HepG2 (cell line): ENCODE measurements at regions not wholly inside any gene's neighbourhood (a gene's known extent, or its start where the extent isn't known, plus 50 kb on each side); places are given as distances from the start of the nearest gene placed in this dataset.

Source experiments
- ATAC-seq: fragments of 200-7000 bp; cut with Tn5 transposase; 3 replicates; pipeline ENCODE4 v1.9.1; 2020; ENCODE audit warnings: mild to moderate bottlenecking, moderate library complexity
- BruUV-seq: library from RNA; stranded (reverse); fragments of 400-500 nt; replicated peaks from 2 replicates; lab custom pipeline; 2021; lab: Mats Ljungman, UMichigan
- CTCF ChIA-PET: fragments of 300-600 bp; formaldehyde crosslinking; extraction: SDS; loops from one replicate; lab custom pipeline; 2021; ENCODE audit warnings: low total read pairs, inconsistent platforms, low intra/inter-chr PET ratio; lab: Yijun Ruan, JAX
- POLR2A ChIA-PET: fragments of 350-600 bp; sonication (Branson Sonifier 250); formaldehyde crosslinking; loops from one replicate; lab custom pipeline; 2020; ENCODE audit warnings: antibody characterized with exemption, inconsistent platforms; lab: Yijun Ruan, JAX
- DNase-seq: peaks from one replicate; pipeline ENCODE4 v3.0.0-alpha.2; 2015; ENCODE audit warnings: low spot score
- FAIRE-seq: peaks from 3 replicates; lab custom pipeline; 2011; peaks lifted over from hg19 to GRCh38; lab: Jason Lieb, UNC
- H2AFZ ChIP-seq: one replicate; pipeline ENCODE4 v1.6.1; 2011; ENCODE audit warnings: low read length, inconsistent platforms
- H3K27ac ChIP-seq: fragments of 300-600 bp; 3 replicates; pipeline ENCODE4 v1.8.0; 2011; ENCODE audit warnings: mixed run types, mild to moderate bottlenecking, mixed read lengths, low read length, inconsistent platforms; ENCODE audit not compliant: insufficient read depth; ENCODE audit errors: extremely low read length
- H3K27me3 ChIP-seq, 2 experiments: fragments of 200-600 bp in 1 of 2; 2 replicates in 1 of 2; 3 replicates in 1 of 2; pipeline versions ENCODE4 v1.6.0 to v1.8.0; 2011; ENCODE audit warnings: low read length in 2 of 2, mild to moderate bottlenecking in 2 of 2, moderate library complexity in 2 of 2, inconsistent platforms in 1 of 2; ENCODE audit not compliant: insufficient read depth in 2 of 2, control insufficient read depth in 1 of 2
- H3K36me3 ChIP-seq, 2 experiments: fragments of 200-600 bp in 1 of 2; replicated peaks in 1 of 2; 2 replicates in 1 of 2; 3 replicates in 1 of 2; pipeline versions ENCODE4 v1.5.1 to v1.8.0; 2011; ENCODE audit warnings: low read length in 2 of 2, inconsistent platforms in 1 of 2; ENCODE audit not compliant: insufficient read depth in 2 of 2, control insufficient read depth in 1 of 2
- H3K4me1 ChIP-seq: 2 replicates; pipeline ENCODE4 v1.5.1; 2012; ENCODE audit warnings: low read length, inconsistent platforms; ENCODE audit not compliant: insufficient read depth
- H3K4me2 ChIP-seq: 2 replicates; pipeline ENCODE4 v1.6.0; 2011; ENCODE audit warnings: low read depth, low read length, inconsistent platforms
- H3K4me3 ChIP-seq, 3 experiments: fragments of 200-600 bp in 1 of 3; sonication (generic), shearing (Covaris generic) in 1 of 3; replicated peaks in 1 of 3; 2 replicates each; pipeline ENCODE4 v1.5.1; 2011 to 2016; ENCODE audit warnings: low read length in 3 of 3, inconsistent platforms in 2 of 3, low read depth in 2 of 3, mild to moderate bottlenecking in 2 of 3, control low read depth in 1 of 3, mixed read lengths in 1 of 3; ENCODE audit not compliant: insufficient read depth in 1 of 3
- H3K79me2 ChIP-seq: one replicate; pipeline ENCODE4 v1.6.1; 2011; ENCODE audit warnings: low read length, inconsistent platforms; ENCODE audit not compliant: insufficient read depth
- H3K9ac ChIP-seq: 2 replicates; pipeline ENCODE4 v1.6.0; 2011; ENCODE audit warnings: mild to moderate bottlenecking, low read depth, low read length, inconsistent platforms; ENCODE audit not compliant: insufficient read depth
- H3K9me3 ChIP-seq: 2 replicates; pipeline ENCODE4 v1.5.1; 2012; ENCODE audit warnings: mild to moderate bottlenecking, low read length
- H4K20me1 ChIP-seq: 2 replicates; pipeline ENCODE4 v1.6.0; 2011; ENCODE audit warnings: inconsistent platforms, mild to moderate bottlenecking, low read length, moderate library complexity; ENCODE audit not compliant: insufficient read depth
- ATF6 ChIP-seq: sonication (generic); formaldehyde crosslinking; conservative IDR thresholded peaks from 2 replicates; pipeline ENCODE4 v1.4.0; 2020; ENCODE audit warnings: missing genetic modification reagents
- GABPB1 ChIP-seq: IDR thresholded peaks from 2 replicates; pipeline ENCODE4 v1.6.1; 2016; ENCODE audit warnings: mild to moderate bottlenecking, missing genetic modification reagents, moderate library complexity, missing compliant biosample characterization
- KLF12 ChIP-seq: sonication (generic); formaldehyde crosslinking; IDR thresholded peaks from 2 replicates; pipeline ENCODE4 v1.4.0; 2020; ENCODE audit warnings: missing genetic modification reagents, borderline replicate concordance
- KMT2B ChIP-seq: IDR thresholded peaks from 2 replicates; pipeline ENCODE4 v1.6.1; 2016; ENCODE audit warnings: missing genetic modification reagents, missing compliant biosample characterization
- NFAT5 ChIP-seq: sonication (generic); formaldehyde crosslinking; IDR thresholded peaks from 2 replicates; pipeline ENCODE4 v1.4.0; 2020; ENCODE audit warnings: missing genetic modification reagents
- NFE2L1 ChIP-seq: sonication (generic); formaldehyde crosslinking; IDR thresholded peaks from 2 replicates; pipeline ENCODE4 v1.4.0; 2020; ENCODE audit warnings: missing genetic modification reagents, mild to moderate bottlenecking, borderline replicate concordance
- NR2F1 ChIP-seq, 2 experiments: fragments of 450-650 bp in 1 of 2; formaldehyde crosslinking in 1 of 2; IDR thresholded peaks; 2 replicates each; pipeline versions ENCODE4 v1.5.0 to v1.6.1; 2016 to 2020; ENCODE audit warnings: mild to moderate bottlenecking in 1 of 2, missing compliant biosample characterization in 1 of 2, missing genetic modification reagents in 1 of 2, moderate library complexity in 1 of 2
- ZNF207 ChIP-seq: fragments of 450-650 bp; IDR thresholded peaks from 2 replicates; pipeline ENCODE4 v1.6.1; 2016; ENCODE audit warnings: antibody characterized with exemption, borderline replicate concordance
- ZNF367 ChIP-seq: sonication (generic); formaldehyde crosslinking; IDR thresholded peaks from 2 replicates; pipeline ENCODE4 v1.4.0; 2020; ENCODE audit warnings: missing genetic modification reagents, borderline replicate concordance
- ZNF644 ChIP-seq: IDR thresholded peaks from 2 replicates; pipeline ENCODE4 v1.6.1; 2016; ENCODE audit warnings: low read depth
- WGBS: methylation state at CpG from one replicate; pipeline ENCODE4 v1.1.6; 2017; ENCODE audit warnings: low lambda C conversion rate; 5-methylcytosine and 5-hydroxymethylcytosine counted together
- in situ Hi-C: cut with HindIII; loops from 2 replicates; pipeline ENCODE4 v1.10.0; 2017; ENCODE audit warnings: low pct_unique_long_range_greater_than_20kb; ENCODE audit not compliant: extremely low pct_ligation_motif_present
- intact Hi-C: fragments of 100-400 bp; cut with micrococcal nuclease; formaldehyde crosslinking; loops from one replicate; pipeline ENCODE4 v1.10.0; 2022; ENCODE audit not compliant: unreplicated experiment
- TF ChIP-seq, protein P1 (sequence below): sonication (generic); formaldehyde crosslinking; IDR thresholded peaks from 2 replicates; pipeline ENCODE4 v1.9.0; 2021; ENCODE audit warnings: missing genetic modification reagents, mild to moderate bottlenecking, borderline replicate concordance

DNA sequence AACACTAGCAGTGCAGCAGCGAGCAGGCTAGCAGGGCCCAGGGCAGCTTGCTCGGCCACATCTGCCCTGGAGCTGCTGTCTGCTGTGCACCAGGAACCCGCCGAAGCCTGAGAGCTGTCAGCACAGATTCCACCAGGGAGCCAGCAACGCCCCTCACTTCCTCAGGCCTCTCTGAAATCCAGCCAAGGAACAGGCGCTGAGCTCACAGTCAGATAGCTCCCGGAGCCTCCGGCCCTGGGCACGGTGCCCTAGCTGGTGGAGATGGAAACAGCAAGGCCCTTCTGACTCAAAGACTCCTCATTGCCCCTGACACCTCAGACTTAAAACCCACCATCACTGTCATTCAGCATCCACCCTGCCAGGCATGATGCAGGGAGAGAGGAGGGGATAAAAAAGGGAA is 839.4 kb downstream of the MAFB start:
- Histone ChIP-seq H3K4me1 (no peaks in the 10 kb centered on the region), H3K4me2 (no peak overlapping the region), H3K79me2 (no peaks in the 10 kb centered on the region), H3K27ac (no peak overlapping the region)
- ATAC-seq, result no peak
- no peak for TF ChIP-seq ZNF207
- TF ChIP-seq NFE2L1 (CRISPR knock-in tag), result no peak
- TF ChIP-seq ATF6 (CRISPR knock-in tag), result no peak
- TF ChIP-seq NR2F1 (CRISPR knock-in tag; IDR thresholded peaks at IDR 0.05), result no peak
- TF ChIP-seq KLF12 (CRISPR knock-in tag), result no peak
- TF ChIP-seq ZNF367, result no peak
- TF ChIP-seq, protein P1, sequence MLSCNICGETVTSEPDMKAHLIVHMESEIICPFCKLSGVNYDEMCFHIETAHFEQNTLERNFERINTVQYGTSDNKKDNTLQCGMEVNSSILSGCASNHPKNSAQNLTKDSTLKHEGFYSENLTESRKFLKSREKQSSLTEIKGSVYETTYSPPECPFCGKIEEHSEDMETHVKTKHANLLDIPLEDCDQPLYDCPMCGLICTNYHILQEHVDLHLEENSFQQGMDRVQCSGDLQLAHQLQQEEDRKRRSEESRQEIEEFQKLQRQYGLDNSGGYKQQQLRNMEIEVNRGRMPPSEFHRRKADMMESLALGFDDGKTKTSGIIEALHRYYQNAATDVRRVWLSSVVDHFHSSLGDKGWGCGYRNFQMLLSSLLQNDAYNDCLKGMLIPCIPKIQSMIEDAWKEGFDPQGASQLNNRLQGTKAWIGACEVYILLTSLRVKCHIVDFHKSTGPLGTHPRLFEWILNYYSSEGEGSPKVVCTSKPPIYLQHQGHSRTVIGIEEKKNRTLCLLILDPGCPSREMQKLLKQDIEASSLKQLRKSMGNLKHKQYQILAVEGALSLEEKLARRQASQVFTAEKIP (CRISPR knock-in tag), result no peak
- no peak for TF ChIP-seq NFAT5 (CRISPR knock-in tag)
- no peak for TF ChIP-seq GABPB1 (CRISPR knock-in tag)
- no peak for TF ChIP-seq KMT2B (CRISPR knock-in tag)
- no peak for TF ChIP-seq ZNF644
- TF ChIP-seq, all 625 proteins: peak for 0
- ChIA-PET POLR2A (no interaction called here), CTCF (no interaction called here)
- in situ Hi-C loops, result no loop called here
- 45% methylated on average over 9 of the region's 9 CpGs for WGBS
- Histone ChIP-seq H3K27me3 (no peaks in the 10 kb centered on the region), H3K9me3 (peaks cover 99% of the 10 kb centered on the region), H4K20me1 (no peaks in the 10 kb centered on the region), H3K4me3 (no peak overlapping the region), H3K9ac (no peak overlapping the region), H2AFZ (no peak overlapping the region), H3K36me3 (no peaks in the 10 kb centered on the region)
- DNase-seq, result no peak
- intact Hi-C loops, result no loop called here
- FAIRE-seq, result no peak
- no TSS peak for BruUV-seq
